ENCODE measurements at regions not wholly inside any gene's neighbourhood (a gene's known extent, or its start where the extent isn't known, plus 50 kb on each side); places are given as distances from the start of the nearest gene placed in this dataset.
A peak's percentile ranks its signal among the peaks of the same experiment; 100 is the strongest.
"Not testable (repeated sequence)": the region's sequence is repeated elsewhere in the genome, so short reads cannot be mapped to it uniquely, and the experiment has no call there.

GRCh38 chrX:145393702-145394235 lies 146.5 kb downstream of the SPANXN1 start:
- DNase-seq = peak; percentile 0

- DNase-seq = no peak
These were observed 147.0 kb downstream of the SPANXN1 start for GRCh38 chrX:145394344-145394743.

GRCh38 chrX:145396612-145397011 lies 149.3 kb downstream of the SPANXN1 start:
- no peak for DNase-seq

- no peak for DNase-seq
These were observed 157.7 kb downstream of the SPANXN1 start for GRCh38 chrX:145405012-145405411.

GRCh38 chrX:145410622-145411021 lies 163.3 kb downstream of the SPANXN1 start:
- DNase-seq = no peak

- not testable (repeated sequence) for DNase-seq
These were observed 188.9 kb downstream of the SPANXN1 start for GRCh38 chrX:145436211-145436610.

- no peak for DNase-seq
These were observed 217.3 kb downstream of the SPANXN1 start for GRCh38 chrX:145464650-145465049.

GRCh38 chrX:145475725-145476124 lies 228.4 kb downstream of the SPANXN1 start:
- DNase-seq = no peak

GRCh38 chrX:145484740-145485139 lies 237.4 kb downstream of the SPANXN1 start:
- no peak for DNase-seq

GRCh38 chrX:145502670-145503069 lies 255.4 kb downstream of the SPANXN1 start:
- DNase-seq = no peak

GRCh38 chrX:145506214-145506613 lies 258.9 kb downstream of the SPANXN1 start:
- DNase-seq = no peak

- no peak for DNase-seq
These were observed 277.6 kb downstream of the SPANXN1 start for GRCh38 chrX:145524931-145525330.

- DNase-seq = no peak
These were observed 285.0 kb downstream of the SPANXN1 start for GRCh38 chrX:145532176-145532780.

GRCh38 chrX:145533534-145533933 lies 284.1 kb upstream of the SLITRK2 start:
- DNase-seq = no peak

- DNase-seq = no peak
These were observed 268.1 kb upstream of the SLITRK2 start for GRCh38 chrX:145549496-145549895.

GRCh38 chrX:145552643-145553042 lies 265.0 kb upstream of the SLITRK2 start:
- DNase-seq = no peak

GRCh38 chrX:145553702-145554101 lies 263.9 kb upstream of the SLITRK2 start:
- DNase-seq = no peak

- no peak for DNase-seq
These were observed 254.5 kb upstream of the SLITRK2 start for GRCh38 chrX:145563159-145563558.

GRCh38 chrX:145609951-145610511 lies 207.6 kb upstream of the SLITRK2 start:
- no peak for DNase-seq

GRCh38 chrX:145613894-145614293 lies 203.7 kb upstream of the SLITRK2 start:
- no peak for DNase-seq

- no peak for DNase-seq
These were observed 197.0 kb upstream of the SLITRK2 start for GRCh38 chrX:145620666-145621065.

GRCh38 chrX:145623453-145623852 lies 194.2 kb upstream of the SLITRK2 start:
- no peak for DNase-seq

- DNase-seq = no peak
These were observed 187.5 kb upstream of the SLITRK2 start for GRCh38 chrX:145630081-145630480.

GRCh38 chrX:145630806-145631435 lies 186.7 kb upstream of the SLITRK2 start:
- DNase-seq = no peak
